Stimulated activated CD4-positive, alpha-beta T cell treated with anti-CD3 and anti-CD28 coated beads, Interleukin-12 subunit alpha, Interleukin-12 subunit beta, amount 100 ng/mL, for 24 hours (primary cell): ENCODE measurements at regions not wholly inside any gene's neighbourhood (a gene's known extent, or its start where the extent isn't known, plus 50 kb on each side); places are given as distances from the start of the nearest gene placed in this dataset.

ENCODE experiments used
- DNase-seq, 2 experiments: peaks; one replicate each; pipeline ENCODE4 v3.0.0-alpha.2; 2020; ENCODE audit warnings: low read depth in 2 of 2

DNA sequence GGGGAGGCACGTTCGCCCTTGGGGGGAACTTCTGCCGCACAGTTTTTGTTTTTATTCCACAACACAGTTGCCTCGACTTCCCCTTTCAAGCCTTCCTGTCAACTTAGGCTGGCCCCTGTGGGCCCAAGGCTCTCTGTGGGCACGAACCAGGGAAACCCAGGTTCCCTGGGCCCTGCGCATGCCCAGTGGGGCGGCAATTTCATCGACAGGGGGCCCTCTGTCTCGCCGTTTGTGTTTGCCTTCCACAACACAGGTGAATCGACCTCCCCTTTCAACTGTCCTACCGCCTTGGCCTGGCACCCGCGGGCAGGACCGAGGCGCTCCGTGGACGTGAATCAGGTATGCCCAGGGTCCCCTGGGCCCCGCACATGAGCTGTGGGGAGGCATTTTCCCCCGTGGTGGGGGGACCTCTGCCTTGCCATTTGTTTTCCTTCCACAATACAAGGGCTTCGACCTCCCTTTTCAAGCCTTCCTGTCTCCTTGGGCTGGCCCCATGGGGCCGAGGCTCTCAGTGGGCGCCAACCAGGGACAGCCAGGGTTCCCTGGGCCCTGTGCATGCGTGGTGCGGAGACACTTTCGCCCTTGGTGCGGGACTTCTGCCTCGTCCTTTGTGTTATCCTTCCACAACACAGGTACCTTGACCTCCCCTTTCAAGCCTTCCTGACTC, 354.0 kb downstream of the ALG10 start:
- DNase-seq, result no peak

DNA sequence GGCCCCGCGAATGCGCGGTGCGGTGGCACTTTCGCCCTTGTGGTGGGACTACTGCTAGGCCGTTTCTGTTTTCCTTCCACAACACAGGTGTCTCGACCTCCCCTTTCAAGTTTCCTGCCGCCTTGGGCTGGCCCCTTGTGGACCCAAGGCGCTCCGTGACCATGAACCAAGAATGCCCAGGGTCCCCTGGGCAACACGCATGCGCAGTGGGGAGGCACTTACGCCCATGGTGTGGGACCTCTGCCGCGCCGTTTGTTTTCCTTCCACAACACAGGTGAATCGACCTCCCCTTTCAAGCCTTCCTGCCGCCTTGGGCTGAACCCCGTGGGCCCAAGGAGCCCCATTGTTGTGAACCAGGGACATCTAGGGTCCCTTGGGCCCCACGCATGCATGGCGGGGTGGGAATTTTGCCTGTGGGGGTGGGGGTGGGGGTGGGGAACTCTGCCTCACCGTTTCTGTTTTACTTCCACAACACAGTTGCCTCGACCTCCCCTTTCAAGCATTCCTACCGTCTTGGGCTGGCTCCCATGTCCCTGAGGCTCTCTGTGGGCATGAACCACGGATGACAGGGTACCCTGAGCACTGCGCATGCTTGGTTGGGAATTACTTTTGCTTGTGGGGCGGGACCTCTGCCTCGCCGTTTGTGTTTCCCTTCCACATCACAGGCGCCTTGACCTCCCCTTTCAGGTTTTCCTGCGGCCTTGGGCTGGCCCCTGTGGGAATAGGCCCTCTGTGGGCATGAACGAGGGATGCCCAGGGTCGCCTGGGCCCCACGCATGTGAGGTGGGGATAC, 355.1 kb downstream of the ALG10 start:
- DNase-seq, result no peak

DNA sequence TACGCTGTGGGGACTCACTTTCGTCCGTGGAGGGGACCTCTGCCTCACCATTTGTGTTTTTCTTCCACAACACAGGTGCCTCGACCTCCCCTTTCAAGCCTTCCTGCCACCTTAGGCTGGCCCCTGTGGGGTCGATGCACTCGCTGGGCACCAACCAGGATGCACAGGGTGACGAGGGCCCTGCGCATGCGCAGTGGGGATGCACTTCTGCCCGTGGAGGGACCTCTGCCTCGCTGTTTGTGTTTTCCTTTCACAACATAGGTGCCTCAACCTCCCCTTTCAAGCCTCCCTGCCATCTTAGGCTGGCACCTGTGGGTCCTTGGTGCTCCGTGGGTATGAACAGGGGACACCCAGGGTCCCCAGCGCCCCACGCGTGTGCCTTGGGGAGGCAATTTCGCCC, 356.8 kb downstream of the ALG10 start:
- no peak for DNase-seq

DNA sequence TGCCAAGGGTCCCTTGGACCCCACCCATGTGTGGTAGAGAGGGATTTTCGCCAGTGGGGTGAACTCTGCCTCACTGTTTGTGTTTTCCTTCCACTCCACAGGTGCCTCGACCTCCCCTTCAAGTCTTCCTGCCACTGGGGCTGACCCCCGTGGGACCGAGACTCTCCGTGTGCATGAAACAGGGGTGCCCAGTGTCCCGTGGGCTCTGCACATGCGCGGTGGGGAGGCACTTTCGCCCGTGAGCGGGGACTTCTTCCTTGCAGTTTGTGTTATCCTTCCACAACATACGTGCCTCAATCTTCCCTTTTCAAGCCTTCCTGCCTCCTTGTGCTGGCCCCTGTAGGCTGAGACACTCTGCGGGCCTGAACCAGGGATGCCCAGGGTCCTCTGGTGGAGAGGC, 362.4 kb downstream of the ALG10 start:
- no peak for DNase-seq

DNA sequence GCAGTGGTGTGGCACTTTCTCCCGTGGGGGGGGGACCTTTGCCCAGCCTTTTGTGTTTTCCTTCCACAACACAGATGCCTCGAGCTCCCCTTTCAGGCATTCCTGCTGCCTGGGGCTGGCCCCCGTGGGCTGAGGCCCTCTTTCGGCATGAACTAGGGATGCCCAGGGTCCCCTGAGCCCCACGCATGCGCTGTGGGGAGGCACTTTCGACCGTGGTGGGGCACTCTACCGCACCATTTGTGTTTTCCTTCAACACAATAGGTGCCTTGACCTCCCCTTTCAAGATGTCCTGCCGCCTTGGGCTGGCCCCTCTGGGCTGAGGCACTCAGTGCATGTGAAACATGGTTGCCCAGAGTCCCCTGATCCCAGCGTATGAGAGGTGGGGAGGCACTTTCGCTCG, 363.7 kb downstream of the ALG10 start:
- no peak for DNase-seq

DNA sequence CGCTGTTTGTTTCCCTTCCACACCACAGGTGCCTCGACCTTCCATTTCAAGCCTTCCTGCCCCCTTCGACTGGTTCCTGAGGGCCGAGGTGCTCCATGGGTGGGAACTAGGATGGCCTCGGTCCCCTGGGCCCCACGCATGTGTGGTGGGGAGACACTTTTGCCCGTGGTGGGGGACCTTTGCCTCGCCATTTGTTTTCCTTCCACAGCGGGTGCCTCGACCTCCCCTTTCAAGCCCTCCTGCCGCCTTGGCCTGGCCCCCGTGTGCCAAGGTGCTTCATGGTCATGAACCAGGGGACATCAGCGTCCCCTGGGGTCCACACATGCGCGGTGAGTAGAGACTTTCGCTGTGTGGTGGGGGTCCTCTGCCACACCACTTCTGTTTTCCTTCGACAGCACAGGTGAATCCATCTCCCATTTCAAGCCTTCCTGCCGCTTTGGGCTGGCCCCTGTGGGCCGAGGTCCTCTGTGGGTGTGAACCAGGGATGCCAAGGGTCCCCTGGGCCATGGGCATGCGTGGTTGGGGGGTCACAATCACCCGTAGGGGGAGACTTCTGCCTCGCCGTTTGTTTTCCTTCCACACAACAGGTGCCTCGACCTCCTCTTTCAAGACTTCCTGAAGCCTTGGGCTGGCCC, 364.4 kb downstream of the ALG10 start:
- no peak for DNase-seq

DNA sequence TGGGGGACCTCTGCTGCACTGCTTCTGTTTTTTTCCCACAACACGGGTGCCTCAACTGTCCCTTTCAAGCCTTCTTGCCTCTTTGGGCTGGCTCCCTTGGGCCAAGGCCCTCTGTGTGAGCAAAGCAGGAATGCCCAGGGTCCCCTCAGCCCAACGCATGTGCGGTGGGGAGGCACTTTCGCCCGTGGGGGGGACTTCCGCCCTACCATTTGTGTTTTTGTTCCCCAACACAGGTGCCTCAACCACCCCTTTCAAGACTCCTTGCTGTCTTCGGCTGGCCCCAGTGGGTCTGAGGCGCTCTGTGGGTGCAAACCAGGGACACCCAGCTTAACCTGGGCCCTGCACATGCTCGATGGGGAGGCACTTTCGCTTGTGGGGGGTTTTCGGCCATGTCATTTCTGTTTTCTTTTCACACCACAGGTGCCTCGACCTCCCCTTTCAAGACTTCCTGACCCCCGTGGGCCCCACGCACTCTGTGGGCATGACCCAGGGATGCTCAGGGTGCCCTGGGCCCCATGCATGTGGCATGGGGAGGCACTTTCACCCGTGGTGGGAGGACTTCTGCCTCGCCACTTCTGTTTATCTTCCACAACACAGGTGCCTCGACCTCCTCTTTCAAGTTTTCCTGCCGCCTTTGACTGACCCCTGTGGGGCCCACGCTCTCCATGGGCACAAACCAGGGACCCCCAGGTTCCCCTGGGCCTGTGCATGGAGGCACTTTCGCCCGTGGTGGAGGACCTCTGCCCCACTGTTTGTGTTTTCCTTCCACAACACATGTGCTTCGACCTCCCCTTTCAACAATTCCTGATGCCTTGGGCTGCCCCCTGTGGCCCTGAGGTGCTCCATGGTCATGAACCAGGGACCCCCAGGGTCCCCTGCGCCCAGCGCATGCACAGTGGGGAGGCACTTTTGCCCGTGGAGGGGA, 365.7 kb downstream of the ALG10 start:
- no peak for DNase-seq

DNA sequence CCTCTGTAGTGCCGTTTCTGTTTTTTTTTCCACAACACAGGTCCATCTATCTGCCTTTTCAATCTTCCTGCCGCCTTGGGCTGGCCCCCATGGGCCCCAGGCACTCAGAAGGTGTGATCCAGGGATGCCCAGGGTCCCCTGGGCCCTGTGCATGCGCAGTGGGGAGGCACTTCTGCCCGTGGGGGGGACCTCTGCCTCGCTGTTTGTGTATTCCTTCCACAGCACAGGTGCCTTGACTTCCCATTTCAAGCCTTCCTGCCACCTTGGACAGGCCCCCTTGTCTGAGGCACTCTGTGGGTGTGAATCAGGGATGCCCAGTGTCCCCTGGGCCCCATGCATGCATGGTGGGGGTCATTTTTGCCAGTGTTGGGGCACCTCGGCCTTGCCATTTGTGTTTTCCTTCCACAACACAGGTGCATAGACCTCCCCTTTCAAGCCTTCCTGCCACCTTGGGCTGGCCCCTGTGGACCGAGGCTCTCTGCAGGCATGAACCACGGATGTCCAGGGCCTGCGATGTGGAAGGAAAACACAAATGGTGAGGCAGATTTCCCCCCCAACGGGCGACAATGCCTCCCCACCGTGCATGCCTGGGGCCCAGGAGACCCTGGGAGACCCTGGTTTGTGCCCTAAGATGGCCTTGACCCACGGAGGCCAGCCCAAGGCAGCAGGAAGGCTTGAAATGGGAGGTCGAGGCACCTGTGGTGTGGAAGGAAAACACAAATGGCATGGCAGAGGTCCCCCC, 366.5 kb downstream of the ALG10 start:
- no peak for DNase-seq

DNA sequence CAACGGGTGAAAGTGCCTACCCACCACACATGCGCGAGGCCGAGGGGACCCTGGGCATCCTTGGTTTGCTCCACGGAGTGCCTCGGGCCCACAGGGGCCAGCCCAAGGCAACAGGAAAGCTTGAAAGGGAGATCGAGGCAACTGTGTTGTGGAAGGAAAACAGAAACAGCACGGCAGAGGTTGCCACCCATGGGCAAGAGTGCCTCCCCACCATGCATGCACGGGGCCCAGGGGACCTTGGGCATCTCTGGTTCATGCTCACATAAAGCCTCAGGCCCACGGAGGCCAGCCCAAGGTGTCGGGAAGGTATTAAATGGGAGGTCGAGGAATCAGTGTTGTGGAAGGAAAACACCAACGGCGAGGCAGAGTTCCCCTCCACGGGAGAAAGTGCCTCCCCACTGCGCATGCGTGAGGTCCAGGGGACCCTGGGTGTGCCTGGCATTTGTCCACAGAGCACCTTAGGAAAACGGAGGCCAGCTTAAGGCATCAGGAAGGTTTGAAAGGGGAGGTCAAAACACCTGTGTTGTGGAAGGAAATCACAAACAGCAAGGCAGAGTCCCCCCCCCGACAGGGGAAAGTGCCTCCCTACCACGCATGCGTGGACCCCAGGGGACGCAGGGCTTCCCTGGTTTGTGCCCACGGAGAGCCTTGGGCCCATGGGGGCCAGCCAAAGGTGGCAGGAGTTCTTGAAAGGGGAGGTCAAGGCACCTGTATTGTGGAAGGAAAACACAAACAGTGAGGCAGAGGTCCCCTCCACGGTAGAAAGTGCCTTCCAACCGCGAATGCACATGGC, 367.3 kb downstream of the ALG10 start:
- no peak for DNase-seq

DNA sequence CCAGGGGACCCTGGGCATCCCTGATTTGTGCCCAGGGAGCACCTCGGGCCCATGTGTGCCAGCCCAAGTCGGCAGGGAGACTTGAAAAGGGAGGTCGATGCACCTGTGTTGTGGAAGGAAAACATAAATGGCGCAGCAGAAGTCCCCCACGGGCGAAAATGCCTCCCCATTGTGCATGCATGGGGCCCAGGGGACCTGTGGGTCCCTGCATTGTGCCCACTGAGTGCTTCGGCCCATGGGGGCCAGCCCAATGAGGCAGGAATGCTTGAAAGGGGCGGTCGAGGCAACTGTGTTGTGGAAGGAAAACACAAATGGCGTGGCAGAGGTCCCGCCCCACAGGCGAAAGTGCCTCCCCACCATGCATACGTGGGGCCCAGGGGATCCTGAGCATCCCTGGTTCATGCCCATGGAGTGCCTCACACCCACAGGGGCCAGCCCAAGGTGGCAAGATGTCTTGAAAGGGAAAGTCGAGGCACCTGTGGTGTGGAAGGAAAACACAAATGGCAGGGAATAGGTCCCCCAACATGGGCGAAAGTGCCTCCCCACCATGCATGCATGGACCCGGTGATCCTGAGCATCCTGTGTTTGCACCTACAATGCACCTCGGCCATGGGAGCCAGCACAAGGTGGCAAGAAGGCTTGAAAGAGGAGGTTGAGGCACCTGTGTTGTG, 368.0 kb downstream of the ALG10 start:
- DNase-seq, result no peak

DNA sequence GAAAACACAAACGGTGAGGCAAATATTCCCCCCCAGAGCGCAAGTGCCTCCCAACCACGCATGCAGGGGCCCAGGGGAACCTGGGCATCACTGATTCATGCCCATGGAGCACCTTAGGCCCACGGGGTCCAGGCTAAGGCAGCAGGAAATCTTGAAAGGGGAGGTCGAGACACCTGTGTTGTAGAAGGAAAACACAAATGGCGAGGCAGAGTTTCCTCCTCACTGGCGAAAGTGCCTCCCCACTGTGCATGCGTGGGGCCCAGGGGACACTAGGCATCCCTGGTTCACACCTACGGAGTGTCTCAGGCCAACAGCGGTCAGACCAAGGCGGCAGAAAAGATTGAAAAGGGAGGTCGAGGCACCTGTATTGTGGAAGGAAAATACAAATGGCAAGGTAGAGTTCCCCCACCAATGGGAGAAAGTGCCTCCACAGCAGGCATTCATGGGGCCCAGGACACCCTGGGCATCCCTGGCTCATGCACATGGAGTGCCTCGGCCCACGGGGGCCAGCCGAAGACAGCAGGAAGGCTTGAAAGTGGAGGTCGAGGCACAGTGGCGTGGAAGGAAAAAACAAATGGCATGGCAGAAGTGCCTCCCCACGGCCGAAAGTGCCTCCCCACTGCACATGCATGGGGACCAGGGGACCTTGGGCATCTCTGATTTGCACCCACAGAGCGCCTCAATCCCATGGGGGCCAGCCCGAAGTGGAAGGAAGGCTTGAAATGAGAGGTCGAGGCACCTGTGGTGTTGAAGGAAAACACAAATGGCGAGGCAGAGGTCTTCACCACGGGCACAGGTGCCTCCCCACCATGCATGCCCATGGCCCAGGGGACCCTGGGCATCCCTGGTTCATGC, 368.8 kb downstream of the ALG10 start:
- DNase-seq, result no peak

DNA sequence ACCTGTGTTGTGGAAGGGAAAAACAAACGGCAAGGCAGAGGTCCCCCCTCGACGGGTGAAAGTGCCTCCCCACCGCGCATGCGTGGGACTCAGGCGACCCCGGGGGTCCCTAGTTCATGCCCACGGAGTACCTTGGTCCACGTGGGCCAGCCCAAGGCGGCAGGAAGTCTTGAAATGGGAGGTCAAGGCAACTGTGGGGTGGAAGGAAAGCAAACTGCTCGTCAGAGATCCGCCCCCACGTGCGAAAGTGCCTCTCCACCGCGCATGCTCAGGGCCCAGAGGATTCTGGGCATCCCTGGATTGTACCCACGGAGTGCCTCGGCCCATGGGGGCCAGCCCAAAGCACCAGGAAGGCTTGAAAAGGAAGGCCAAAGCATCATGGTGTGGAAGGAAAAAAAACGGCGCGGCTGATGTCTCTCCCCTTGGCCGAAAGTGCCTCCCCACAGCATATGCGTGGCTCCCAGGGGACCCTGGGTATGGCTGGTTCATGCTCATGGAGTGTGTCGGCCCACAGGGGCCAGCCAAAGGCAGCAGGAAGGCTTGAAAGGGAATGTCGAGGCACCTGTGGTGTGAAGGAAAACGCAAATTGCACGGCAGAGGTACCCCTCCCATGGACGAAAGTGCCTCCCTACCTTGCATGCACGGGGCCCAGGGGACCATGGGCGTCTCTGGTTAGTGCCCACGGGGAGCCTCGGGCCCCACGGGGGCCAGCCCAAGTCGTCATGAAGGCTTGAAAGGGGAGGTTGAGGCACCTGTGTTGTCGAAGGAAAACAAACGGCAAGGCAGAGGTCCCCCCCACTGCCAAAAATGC, 369.7 kb downstream of the ALG10 start:
- no peak for DNase-seq

DNA sequence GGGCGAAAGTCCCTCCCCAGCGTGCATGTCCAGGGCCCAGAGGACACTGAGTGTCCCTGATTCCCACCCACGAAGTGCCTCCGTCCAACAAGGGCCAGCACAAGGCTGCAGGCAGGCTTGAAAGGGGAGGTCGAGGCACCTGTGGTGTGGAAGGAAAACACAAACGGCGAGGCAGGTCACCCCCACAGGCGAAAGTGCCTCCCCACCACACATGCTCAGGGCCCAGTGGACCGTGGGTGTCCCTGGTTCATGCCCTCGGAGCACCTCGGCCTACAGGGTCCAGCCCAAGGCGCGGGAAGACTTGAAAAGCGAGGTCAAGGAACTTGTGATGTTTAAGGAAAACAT, 370.4 kb downstream of the ALG10 start:
- DNase-seq, result no peak

DNA sequence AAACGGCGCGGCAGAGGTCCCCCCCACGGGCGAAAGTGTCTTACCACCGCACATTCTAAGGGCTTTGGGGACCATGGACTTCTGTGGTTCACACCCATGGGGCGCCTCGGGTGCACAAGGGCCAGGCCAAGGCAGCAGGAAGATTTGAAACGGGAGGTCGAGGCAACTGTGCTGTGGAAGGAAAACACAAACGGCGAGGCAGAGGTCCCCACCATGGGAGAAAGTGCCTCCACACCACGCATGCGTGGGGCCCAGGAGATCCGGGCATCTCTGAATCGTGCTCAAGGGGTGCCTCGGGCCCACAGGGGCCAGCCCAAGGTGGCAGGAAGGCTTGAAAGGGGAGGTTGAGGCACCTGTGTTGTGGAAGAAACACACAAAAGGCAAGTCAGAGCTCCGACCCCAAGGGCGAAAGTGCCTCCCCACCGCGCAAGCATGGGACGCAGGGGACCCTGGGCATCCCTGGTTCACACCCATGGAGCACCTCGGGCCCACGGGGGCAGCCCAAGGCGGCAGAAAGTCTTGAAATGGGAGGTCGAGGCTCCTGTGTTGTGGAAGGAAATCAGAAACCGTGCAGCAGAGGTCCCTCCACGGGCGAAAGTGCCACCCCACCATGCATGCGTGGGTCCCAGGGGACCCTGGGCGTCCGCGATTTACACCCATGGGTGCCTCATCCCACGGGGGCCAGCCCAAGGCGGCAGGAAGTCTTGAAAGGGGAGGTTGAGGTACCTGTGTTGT, 371.0 kb downstream of the ALG10 start:
- no peak for DNase-seq

DNA sequence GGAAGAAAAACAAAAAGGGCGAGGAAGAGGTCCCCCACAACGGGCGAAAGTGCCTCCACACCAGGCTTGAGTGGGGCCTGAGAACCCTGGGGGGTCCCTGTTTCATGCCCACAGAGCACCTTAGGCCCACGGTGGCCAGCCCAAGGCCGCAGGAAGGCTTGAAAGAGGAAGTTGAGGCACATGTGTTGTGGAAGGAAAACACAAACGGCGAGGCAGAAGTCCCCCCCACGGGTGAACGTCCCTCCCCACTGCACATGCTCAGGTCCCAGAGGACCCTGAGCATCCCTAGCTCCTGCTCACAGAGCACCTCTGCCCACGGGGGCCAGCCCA, 371.5 kb downstream of the ALG10 start:
- no peak for DNase-seq

DNA sequence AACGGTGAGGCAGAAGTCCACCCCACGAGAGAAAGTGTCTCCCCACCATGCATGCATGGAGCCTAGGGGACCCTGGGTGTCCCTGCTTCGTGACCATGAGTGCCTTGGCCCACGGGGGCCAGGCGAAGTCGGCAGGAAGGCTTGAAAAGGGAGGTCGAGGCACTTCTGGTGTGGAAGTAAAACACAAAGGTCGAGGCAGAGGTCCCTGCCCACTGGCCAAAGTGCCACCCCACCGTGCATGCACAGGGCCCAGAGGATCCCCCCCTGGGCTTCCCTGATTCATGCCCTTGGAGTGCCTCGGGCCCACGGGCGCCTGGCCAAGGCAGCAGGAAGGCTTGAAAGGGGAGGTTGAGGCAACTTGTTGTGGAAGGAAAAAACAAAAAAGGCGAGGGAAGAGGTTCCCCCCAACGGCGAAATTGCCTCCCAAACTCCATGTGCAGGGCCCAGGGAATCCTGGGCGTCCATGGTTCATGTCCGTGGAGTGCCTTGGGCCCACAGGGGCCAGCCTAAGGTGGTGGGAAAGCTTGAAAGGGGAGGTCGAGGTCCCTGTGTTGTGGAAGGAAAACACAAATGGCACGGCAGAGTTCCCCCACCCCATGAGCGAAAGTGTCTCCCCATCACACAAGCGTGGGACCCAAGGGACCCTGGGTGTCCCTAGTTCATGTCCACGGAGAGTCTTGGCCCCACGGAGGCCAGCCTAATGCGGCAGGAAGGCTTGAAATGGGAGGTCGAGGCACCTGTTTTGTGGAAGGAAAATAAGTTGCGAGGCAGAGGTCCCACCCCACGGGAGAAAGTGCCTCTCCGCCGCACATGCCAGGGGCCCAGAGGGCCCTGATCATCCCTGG, 372.1 kb downstream of the ALG10 start:
- no peak for DNase-seq
